ENCODE measurements at regions not wholly inside any gene's neighbourhood (a gene's known extent, or its start where the extent isn't known, plus 50 kb on each side); places are given as distances from the start of the nearest gene placed in this dataset.

DNA sequence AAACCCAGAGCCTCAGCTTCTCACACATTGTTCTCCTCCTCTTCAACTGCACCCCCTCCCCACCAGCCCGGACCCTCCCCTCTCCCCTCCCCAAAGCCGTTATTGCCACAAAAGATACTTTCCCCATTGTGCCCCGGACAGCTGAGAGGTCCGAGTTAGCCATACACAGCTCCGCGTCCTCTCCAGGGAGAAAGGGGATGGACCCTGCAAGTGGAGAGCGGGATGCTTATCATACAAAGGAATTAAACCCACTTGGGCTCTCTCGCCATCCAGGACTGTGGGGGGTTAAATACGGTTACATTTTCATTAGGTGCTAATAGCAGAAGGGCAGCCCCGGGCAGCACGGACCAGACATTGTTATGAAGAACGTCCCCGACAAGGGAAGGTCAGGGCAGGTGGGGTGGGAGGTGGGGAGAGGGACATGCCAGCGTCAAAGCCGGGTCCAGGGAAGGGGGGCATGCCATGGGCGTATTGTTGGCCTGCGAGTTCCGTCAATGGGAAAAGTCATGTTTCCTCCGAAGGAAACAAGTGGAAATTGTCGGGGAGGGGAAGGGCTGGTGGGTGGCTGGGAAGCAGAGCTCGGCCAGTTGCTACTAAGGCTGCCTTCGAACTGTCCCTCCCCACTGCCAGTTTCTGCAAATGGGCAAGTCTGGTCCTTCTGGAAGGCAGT lies 99.1 kb downstream of the SOX9 start:
- TF ChIP-seq, protein P1, sequence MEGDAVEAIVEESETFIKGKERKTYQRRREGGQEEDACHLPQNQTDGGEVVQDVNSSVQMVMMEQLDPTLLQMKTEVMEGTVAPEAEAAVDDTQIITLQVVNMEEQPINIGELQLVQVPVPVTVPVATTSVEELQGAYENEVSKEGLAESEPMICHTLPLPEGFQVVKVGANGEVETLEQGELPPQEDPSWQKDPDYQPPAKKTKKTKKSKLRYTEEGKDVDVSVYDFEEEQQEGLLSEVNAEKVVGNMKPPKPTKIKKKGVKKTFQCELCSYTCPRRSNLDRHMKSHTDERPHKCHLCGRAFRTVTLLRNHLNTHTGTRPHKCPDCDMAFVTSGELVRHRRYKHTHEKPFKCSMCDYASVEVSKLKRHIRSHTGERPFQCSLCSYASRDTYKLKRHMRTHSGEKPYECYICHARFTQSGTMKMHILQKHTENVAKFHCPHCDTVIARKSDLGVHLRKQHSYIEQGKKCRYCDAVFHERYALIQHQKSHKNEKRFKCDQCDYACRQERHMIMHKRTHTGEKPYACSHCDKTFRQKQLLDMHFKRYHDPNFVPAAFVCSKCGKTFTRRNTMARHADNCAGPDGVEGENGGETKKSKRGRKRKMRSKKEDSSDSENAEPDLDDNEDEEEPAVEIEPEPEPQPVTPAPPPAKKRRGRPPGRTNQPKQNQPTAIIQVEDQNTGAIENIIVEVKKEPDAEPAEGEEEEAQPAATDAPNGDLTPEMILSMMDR (IDR thresholded peaks at IDR 0.05): no peak
- TF ChIP-seq POLR2A (IDR thresholded peaks at IDR 0.05): no peak

All from thyroid gland (tissue), 4 donors.